DOHH2 (cell line): ENCODE measurements at regions not wholly inside any gene's neighbourhood (a gene's known extent, or its start where the extent isn't known, plus 50 kb on each side); places are given as distances from the start of the nearest gene placed in this dataset.

Experiments
- CTCF ChIP-seq: fragments of 200-600 bp; sonication (generic); IDR thresholded peaks from one replicate; pipeline ENCODE4 v1.5.1; 2014; ENCODE audit warnings: antibody characterized with exemption, mild to moderate bottlenecking, low read depth, low read length; ENCODE audit not compliant: poor library complexity, severe bottlenecking
- EZH2phosphoT487 ChIP-seq: fragments of 200-600 bp; sonication (generic); IDR thresholded peaks from 2 replicates; pipeline ENCODE4 v1.6.1; 2017; ENCODE audit warnings: borderline replicate concordance, mild to moderate bottlenecking, antibody characterized with exemption, low read length, moderate library complexity, mixed read lengths

- TF ChIP-seq CTCF (no peak), EZH2phosphoT487 (no peak)
These were observed 53.5 kb upstream of the CERS6 start for GRCh38 chr2:168402531-168402930.
